GM19455 (cell line): ENCODE measurements at regions not wholly inside any gene's neighbourhood (a gene's known extent, or its start where the extent isn't known, plus 50 kb on each side); places are given as distances from the start of the nearest gene placed in this dataset.

Source experiments
- ATAC-seq: cut with Tn5 transposase; IDR thresholded peaks from one replicate; pipeline ENCODE4 v1.9.1; 2021; ENCODE audit not compliant: unreplicated experiment

GRCh38 chr2:223368481-223368880 lies 233.7 kb downstream of the SCG2 start:
- ATAC-seq, result no peak

GRCh38 chr2:223369889-223370288 lies 232.3 kb downstream of the SCG2 start:
- ATAC-seq, result no peak

DNA sequence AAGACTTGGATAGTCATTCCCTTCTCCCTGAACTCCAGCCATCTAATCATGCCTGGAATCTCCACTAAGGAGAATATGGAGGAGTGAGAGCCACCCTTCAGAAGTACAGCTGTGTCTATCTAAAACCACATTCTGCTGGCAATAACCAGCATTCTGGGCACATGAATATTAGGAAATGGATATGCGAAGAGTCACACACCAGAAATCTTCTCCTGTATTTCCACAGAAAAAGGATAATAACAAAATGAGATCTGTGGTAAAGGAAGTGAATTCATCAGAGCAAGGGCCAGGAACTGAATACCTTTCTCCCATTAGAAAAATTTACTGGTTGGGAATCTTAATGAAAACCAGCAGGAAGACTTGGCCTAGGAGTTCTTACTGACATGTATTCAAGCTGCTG lies 218.8 kb downstream of the SCG2 start:
- no peak for ATAC-seq

- no peak for ATAC-seq
Observed at GRCh38 chr2:223386189-223386588, 216.0 kb downstream of the SCG2 start.

- ATAC-seq, result no peak
Observed at GRCh38 chr2:223386984-223387383, 215.2 kb downstream of the SCG2 start.

DNA sequence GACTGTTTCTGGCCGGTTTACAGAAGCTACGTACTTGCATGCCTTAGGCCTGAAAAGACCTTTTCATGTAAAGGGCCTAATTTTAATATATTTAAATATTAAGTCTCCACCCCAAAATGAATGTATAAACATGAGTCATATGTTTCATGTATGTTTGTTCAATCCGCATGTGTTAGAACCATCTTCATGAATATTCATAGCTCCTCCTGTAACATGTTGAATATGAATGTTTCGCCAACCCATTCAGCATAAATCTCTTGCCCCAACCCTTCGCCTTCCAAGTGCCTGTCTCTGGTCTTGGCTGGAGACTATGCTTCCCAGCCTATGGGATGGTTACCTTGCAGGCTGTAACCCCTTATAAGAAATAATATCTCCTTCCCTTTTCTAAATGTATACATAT lies 212.5 kb downstream of the SCG2 start:
- ATAC-seq, result no peak

DNA sequence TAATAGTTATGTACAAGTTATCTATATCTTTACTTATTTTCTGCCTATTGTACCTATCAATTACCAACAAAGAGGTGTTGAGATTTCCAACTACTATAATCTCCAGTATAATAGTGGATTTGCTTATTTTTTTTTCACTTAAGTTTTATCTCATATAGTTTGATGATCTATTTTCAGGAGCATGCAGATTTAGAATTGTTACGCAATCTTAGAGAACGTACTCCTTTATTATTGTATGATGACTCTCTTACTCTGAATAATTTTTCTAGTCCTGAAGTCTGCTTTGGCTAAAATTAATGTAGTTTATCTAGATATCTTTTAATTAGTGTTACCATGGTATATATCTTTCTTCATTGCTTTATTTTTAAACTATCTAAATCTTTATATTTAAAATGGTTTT lies 205.2 kb downstream of the SCG2 start:
- ATAC-seq, result no peak

DNA sequence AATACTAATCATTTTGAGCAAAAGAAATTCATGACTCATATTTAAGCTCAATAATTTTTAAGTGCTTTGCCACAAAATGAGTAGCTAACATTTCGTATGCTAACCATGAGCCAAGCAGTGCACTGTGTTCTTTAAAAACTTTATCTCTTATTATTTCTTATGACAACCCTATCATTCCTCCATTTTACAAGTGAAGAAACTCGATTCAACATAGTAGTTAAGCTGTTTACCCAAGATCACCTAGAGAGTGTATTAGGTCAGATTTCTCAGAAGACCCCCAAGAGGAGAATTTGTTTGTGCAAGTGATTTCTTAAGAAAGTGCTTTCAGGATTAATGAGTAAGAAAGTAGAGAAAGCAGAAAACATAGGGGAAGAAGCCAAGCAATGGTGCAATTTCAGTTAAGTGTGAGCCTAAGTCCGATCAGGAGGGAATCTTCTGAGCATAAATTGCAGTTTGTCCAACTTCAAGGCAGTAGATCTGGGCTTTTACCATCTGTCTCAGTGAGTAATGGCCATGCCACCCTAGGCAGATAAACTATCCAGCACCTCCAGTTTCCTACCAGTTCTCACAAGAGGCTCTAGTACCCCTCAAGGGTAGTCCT lies 202.7 kb downstream of the SCG2 start:
- no peak for ATAC-seq

DNA sequence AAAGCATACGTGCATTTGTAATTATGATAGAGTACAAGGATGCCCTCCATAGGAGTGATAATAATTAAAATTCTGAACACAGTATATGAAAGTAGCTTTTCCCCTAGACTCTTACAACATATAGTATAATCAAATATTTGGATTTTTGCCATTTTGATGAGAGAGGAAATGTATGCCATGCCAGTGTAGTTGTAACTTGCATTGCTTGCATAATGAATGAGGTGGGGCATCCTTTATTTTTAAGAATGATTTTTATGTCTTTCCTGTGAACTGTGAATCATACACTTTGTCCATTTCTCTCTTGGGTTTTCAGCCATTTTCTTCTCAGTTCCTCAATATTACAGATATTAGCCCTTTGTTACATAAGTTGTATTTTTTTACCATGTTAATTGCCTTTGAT lies 197.5 kb downstream of the SCG2 start:
- ATAC-seq, result no peak

GRCh38 chr2:223414646-223415045 lies 187.5 kb downstream of the SCG2 start:
- no peak for ATAC-seq

- ATAC-seq, result no peak
Observed at GRCh38 chr2:223415071-223415470, 187.1 kb downstream of the SCG2 start.

DNA sequence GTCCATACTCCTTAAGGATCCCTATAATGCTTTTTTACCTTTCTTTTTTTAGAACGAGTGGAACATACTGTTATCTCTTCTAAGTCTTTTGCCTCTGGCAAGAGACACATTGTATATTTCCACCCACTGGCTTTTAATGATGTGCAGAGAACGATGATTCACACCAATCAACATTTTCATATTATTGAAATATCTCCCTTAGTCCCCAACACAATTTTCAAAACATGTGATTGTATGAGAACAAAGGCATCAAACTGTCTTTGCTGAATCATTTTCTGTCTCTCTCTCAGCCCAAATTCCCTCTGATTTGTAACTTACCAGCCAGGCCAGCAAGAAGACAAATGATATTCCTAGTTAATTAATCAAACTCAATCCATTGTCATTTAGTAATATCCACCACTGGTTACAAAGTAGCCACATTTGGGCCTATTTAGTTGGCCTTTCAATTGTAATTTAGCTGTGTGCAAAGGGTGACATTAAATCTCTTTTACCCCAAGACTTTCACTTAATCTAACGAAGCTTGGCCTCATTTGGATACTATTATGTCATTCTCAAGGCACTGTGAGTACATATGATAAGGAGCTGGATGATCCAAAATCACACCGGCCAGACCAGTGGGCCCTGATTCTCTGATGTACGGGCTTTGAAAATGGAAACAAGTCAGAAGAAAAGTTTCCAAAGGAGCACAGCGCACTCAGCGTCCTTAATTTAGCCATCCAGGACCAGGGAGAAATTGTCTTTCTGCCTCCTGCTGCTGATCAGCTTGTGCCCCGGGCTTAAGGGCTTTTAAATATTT lies 185.1 kb downstream of the SCG2 start:
- no peak for ATAC-seq

GRCh38 chr2:223418131-223418530 lies 184.0 kb downstream of the SCG2 start:
- ATAC-seq, result no peak

GRCh38 chr2:223418604-223419199 lies 183.5 kb downstream of the SCG2 start:
- ATAC-seq, result no peak

- no peak for ATAC-seq
Observed at GRCh38 chr2:223420048-223420447, 182.1 kb downstream of the SCG2 start.

DNA sequence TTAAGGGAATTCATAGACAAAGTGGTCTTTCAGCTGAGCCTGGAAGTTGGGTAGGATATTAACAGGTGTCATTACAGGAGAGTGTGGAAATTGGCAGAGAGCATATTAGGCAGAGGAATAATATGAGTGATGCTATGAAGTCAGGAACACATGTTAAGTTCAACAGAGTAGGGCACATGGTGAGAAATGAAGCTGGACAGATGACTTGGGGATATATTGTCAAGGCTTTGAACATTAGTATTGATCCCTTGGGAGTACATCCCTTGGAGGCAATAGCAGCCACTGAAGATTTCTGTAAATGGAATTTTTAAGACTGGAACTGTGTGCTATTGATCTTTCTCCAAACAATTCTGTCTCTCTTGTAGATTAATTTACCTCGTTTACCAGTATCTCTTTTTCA lies 170.7 kb downstream of the SCG2 start:
- no peak for ATAC-seq

GRCh38 chr2:223433461-223433860 lies 168.7 kb downstream of the SCG2 start:
- no peak for ATAC-seq

DNA sequence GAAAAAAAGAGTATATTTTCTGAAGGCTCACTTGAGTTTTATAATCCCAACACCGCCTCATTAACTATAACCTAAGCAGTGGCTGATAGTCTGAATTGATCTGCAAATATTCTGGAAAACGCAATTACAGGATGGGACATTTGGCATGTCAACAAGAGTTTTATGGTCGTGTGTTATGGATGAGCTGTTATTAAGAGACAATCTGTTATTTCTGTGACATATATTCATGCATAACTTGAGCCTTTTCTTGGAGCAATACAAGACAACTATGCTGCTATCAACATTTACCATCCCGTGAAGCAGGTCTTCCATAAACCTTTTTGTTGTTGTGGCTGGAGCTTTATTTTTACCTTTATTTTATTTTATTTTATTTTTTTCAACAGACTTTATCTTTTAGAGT lies 164.4 kb downstream of the SCG2 start:
- no peak for ATAC-seq

- no peak for ATAC-seq
Observed at GRCh38 chr2:223439184-223439583, 163.0 kb downstream of the SCG2 start.

- ATAC-seq, result no peak
Observed at GRCh38 chr2:223439786-223440185, 162.4 kb downstream of the SCG2 start.

DNA sequence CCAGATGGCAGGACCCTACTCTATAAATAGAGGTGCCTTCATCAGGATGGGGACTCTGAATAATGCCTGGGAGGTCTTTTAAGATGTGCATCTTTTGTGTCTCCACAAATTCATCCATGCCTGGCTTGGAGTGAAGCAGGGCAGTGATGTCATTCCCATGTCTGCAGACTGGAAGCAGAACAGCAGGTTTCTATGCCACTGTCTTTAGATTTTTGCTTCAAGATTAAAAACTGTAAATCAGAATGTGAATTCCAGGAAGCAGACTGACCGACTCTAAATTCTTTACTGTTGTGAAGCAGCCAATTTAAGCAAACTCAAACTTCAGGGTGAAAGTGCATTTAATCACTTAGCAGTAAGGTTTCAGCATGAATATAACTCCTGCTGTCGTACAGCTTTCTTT lies 159.3 kb downstream of the SCG2 start:
- no peak for ATAC-seq

- ATAC-seq, result no peak
Observed at GRCh38 chr2:223450246-223450645, 151.9 kb downstream of the SCG2 start.
